A549 (cell line): ENCODE measurements at regions not wholly inside any gene's neighbourhood (a gene's known extent, or its start where the extent isn't known, plus 50 kb on each side); places are given as distances from the start of the nearest gene placed in this dataset.

Experiments
- POLR2A ChIP-seq: IDR thresholded peaks from 2 replicates; pipeline ENCODE4 v1.6.1; 2012; ENCODE audit warnings: mild to moderate bottlenecking, low read length
- TF ChIP-seq, protein P1 (sequence below): fragments of >200 bp; sonication (Bioruptor Twin); formaldehyde crosslinking; IDR thresholded peaks from 3 replicates; pipeline ENCODE4 v1.5.1; 2016

DNA sequence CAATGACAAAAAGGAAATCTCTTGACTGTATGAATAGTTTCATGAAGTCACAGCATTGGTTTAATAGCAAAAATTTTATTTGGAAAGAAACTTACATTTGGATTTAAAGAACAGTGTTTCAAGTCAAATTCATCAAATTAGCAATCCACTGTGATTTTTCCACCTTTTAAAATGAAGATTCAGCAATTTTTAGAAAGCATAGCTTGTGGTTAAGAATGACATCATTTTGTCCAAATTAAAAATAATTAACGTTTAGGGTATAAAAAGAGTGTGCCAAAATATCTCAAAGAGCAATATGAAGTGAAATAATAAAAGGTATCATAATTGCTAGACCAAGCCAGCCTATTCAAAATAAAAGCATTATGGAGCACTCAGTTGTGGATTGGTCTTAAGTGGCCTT lies 114.6 kb downstream of the PAX1 start:
- TF ChIP-seq, protein P1, sequence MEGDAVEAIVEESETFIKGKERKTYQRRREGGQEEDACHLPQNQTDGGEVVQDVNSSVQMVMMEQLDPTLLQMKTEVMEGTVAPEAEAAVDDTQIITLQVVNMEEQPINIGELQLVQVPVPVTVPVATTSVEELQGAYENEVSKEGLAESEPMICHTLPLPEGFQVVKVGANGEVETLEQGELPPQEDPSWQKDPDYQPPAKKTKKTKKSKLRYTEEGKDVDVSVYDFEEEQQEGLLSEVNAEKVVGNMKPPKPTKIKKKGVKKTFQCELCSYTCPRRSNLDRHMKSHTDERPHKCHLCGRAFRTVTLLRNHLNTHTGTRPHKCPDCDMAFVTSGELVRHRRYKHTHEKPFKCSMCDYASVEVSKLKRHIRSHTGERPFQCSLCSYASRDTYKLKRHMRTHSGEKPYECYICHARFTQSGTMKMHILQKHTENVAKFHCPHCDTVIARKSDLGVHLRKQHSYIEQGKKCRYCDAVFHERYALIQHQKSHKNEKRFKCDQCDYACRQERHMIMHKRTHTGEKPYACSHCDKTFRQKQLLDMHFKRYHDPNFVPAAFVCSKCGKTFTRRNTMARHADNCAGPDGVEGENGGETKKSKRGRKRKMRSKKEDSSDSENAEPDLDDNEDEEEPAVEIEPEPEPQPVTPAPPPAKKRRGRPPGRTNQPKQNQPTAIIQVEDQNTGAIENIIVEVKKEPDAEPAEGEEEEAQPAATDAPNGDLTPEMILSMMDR, result no peak
- TF ChIP-seq POLR2A, result no peak
